RCC 7860 (cell line): ENCODE measurements at regions not wholly inside any gene's neighbourhood (a gene's known extent, or its start where the extent isn't known, plus 50 kb on each side); places are given as distances from the start of the nearest gene placed in this dataset.

Source experiments
- DNase-seq: peaks from one replicate; pipeline ENCODE4 v3.0.0-alpha.2; 2015; ENCODE audit warnings: low spot score
- FAIRE-seq: peaks from 2 replicates; lab custom pipeline; 2012; peaks lifted over from hg19 to GRCh38; lab: Jason Lieb, UNC

DNA sequence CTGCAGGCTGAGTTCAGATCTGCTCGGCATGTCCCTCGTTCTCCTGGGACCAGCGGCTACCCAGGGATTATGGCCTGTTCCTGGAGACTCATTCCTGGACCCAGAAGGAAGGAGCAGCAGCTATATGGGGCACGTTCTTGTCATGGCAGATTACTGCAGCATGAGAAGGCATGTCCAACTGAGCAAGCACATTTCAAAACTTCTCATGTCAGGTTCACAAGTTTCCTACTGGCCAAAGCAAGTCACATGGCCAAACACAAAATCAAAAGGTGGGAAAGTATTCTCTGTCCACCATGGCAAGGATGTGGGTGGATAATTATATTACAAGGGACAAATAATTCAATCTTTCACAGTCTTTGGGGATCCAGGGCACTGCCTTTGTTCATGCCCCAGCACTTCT, 71.9 kb upstream of the C15orf39 start:
- no peak for DNase-seq
- FAIRE-seq: no peak

DNA sequence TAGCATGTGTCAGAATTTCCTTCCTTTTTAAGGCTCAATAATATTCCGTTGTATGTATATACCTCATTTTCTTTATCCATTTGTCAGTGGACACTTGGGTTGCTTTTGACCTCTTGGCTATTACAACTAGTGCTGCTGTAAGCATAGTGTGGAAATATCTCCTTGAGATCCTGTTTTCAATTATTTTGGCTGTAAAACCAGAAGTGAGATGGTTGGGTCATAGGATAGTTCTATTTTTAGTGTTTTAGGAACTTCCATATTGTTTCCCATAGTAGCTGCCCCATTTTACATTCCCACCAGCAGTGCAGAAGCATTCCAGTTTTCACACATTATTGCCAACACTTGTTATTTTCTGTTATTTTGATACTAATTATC, 70.4 kb upstream of the C15orf39 start:
- FAIRE-seq: no peak

DNA sequence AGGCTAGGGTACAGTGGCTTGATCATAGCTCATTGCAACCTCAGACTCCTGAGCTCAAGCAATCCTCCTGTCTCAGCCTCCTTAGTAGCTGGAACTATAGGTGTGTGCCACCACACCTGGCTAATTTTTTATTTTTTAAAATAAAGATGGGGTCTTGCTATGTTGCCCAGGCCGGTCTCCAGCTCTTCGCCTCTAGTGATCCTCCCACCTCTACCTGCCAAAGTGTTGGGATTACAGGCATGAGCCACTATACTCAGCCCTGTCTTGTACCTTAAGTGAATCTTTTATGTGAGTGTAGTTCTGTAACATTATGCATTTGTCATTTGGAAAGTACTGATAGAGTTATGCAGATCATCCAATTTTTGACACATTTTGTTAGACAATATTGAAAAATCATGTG, 66.9 kb upstream of the C15orf39 start:
- no peak for FAIRE-seq
- no peak for DNase-seq

More for the DNA sequence above, 70.4 kb upstream of the C15orf39 start:
- no peak for DNase-seq

DNA sequence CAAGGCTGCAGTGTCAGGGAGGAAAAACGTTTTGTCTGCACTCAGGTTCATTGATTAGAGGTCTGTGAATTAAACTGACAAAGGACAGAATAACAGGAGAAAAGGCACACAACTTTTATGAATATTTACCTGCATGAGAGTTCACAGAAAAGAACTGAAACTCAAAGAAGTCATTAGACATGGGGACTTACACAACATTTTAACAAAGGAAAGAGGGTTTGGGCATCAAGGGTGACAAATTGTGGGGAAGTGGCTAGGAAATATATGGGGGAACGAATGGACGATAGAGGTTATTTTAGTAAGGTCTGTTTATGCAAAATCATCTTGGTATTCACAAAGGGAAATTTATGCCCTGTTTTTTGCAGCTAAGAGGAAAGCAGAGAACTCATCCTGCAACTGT, 65.6 kb upstream of the C15orf39 start:
- no peak for DNase-seq
- no peak for FAIRE-seq

DNA sequence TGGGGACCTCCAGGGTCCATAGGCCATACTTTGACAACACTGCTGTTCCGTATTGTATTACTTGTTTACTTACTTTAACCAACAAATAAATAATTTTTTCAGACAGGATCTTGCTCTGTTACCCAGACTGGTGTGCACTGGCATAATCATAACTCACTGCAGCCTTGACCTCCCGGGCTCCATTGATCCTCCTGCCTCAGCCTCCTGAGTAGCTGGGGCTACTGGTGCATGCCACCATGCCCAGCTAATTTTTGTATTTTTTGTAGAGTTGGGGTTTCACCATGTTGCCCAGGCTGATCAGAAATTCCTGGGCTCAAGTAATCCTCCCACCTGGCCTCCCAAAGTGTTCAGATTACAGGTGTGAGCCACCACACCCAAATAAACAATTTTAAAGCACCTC, 64.9 kb upstream of the C15orf39 start:
- DNase-seq (no peak), FAIRE-seq (no peak)

DNA sequence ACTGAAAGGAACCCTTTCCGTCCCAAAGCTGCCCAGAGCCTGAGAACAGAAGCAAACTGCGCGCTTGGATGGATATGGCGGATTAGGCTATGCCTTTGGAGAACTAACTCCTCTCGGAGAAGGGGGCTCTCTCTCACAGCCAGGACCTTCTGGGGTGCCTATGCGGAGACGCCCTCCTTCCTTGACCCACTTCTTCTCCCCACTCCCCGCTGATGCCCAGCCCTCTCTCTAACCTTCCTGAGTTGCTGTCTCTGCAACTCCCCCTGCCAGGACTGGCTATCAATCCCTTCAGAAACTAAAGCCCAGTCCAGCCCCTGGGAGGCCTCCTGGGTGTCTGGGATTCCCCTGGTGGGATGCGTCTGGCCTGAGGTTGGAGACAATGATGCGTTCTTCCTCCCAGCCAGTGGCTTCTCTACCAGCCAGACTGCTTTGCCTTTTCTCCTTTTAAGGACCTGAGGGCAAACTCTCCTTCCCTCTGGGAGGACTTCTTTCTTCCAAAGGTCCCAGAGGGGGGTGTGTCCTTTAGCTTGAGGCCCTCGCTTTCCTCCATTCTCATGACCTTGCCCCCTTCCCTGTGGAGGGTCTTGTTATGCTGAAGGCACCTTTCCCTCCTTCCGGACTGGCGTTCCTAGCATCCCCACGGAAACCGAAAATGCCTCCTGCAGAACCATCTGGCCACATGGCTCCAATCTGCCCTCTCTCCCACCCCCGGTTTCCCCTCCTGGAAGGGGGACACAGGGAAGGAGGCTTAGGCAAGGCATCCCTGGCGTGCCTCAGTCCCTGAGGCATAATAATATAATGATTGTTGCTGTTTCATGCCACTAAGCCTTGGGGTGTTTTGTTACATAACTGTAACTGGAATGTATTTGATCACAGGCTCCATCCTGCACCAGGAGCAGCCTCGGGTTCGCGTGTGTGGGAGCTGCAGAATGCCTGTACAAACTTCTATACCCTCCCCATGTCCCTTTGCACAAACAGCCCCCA, 63.4 kb upstream of the C15orf39 start:
- FAIRE-seq (no peak), DNase-seq (no peak)

DNA sequence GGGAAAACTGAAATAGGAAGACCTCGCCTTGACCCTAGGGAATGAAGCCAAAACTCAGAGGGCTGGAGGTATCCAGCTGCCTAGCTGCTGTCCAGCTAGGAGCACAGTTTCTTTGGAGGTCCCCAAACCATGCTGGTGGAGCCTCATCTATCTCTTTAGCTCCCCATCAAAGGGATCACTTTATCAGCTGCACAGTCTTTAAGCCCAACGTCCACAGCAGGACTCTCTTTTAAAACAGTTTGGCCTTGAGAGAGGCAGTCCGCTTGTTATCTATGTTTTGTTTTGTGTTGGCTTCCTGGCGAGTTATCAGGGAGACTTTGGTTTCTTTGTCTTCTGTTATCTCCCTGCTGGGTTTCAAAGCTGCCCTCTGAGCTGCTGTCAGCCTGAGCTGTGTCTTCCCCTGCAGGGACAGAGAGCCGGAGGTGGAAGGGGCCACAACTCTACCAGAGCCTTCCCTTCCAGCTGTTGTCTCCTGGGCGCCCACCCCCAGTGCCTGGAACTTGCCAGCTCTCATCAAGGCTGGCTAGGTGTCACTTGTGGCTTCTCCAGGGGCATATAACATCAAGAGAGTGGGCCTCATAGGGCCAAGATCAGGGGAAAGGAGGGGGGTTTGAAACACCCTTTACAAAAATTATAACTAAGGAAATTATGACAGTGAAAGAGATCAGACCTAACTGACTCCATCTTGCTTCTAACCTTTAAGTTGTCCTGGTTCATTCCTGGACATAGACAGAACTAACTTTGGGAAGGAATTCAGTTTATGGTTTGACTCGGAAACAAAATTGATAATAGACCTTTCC, 61.4 kb upstream of the C15orf39 start:
- FAIRE-seq (no peak), DNase-seq (no peak)

DNA sequence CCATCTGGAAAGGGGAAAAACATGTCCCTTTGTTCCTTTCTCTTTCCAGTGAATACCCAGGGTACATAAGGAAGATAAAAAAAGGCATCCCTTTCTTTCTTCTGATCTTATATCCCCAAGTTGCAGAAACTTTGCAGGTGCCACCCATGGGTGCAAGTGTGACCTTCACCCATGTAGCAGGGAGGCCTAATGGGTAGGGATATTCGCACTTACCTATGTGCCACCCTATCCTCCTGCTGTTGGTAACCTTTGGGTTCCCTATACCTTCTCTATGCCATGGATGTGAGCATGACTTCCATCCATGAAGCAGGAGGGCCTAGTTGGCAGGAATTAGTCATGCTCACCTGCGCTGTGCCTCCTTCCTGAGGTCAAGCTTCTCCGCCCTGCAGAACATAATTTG, 59.2 kb upstream of the C15orf39 start:
- FAIRE-seq (no peak), DNase-seq (no peak)

DNA sequence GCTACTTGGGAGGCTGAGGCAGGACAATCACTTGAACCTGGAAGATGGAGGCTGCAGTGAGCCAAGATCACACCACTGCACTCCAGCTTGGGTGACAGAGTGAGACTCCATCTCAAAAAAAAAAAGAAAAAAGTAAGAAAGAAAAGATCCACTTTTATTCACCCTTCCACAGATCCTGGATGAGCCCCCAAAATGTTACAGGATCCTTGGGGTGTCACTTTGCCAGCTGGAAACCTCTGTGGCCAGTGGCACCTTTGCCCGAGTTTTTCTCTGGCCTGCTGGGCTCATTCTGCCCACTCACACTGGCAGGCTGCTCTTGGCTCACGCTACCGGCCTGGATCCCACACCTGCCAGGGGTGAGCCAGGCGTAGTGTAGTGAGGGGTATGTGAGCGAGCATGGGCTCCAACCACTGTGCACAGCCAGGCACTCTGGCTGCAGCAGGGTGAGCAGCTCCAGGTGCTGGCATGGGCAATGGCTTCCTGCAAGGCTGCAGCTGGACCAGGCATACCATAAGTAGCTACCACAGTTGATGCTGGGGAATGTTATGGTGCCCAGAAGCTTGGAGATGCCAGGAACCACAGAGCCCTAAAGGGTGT, 57.8 kb upstream of the C15orf39 start:
- no peak for DNase-seq
- no peak for FAIRE-seq

DNA sequence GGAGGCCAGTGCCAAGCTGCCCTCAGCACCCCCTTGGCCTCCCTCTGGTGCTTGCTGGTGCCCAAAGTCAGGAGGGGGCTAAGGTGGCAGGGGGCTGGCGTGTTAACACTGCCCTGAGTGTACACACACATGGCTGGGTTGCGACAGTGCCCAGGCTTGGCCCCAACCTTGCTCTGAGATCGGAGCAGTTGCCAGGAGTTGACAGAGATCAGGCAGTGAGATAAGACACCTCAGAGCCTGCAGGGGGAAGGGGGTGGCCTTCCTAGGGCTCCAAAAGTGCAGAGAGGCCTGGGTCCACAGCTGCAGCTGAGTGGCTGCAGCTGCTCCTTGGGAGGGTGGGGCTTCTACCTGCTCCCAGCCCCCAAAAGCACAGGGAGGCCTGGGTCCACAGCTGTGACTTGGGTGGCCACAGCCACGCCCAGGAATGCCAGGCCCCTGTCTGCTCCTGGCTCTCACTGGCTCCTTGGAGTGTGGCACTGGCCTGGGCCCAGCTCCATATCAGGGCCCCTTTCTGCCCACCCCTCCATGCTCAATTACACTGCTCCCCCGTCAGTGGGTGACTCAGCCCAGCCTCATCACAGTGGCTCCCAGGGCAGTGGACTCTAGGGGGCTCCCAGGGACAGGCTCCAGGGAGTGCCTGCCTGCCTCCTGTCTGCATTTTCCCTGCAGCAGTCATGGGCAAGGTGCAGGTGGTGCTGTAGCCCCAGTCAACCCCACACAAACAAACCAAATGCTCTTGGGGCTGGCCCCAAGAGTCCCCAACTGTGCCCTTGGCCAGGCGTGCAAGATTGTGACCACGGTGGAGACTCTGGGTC, 56.4 kb upstream of the C15orf39 start:
- no peak for DNase-seq
- no peak for FAIRE-seq

DNA sequence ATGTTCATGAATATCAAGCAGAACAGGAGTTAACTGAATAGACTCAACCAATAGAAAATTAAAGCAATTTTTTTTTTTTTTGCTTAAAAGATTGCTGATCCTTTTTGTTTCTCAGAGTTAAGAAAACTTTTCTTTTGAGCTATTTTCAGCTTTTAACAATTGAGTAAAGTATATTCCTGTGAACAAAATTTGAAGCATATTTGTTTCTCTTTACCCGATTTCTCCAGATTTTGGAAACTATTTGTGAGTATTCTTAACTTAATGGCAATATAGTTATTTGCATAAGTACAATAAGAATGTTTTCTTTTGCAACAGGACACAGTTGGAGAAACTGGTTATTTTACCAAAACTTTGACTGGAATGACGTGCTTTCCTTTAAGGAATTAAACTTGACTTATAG, 53.4 kb upstream of the C15orf39 start:
- DNase-seq (no peak), FAIRE-seq (no peak)

DNA sequence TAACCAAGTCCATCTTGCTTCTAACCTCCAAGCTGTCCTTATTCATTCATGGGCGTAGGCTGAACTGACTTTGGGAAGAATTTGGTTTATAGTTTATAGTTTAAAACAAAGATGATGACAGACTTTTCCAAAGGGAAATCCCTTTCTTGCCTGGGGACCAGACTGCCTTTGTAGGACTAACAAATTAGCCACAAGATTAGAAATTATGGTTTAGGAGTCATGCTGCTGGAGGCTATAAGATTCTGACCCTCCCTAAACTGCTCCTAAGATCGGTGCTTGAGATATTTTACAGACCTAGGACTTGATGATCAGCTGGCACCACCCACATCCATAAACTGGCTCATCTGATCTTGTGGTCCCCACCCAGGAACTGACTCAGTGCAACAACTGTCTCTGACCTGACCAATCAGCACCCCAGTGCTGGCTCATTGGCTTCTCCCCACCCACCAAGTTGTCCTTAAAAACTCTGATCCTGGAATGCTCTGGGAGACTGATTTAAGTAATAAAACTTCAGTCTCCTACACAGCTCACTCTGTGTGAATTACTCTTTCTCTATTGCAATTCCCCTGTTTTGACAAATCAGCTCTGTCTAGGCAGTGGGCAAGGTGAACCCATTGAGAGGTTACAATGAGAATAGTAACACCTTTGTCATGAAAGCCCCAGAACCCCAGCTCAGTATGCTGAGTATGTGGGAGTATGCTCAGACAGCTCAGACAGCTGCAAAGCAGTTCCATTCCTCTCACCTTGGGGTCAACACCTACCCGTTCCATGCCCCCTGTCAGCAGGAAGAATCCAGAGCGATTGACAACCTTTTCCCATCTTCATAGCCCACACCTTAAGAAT, 51.6 kb upstream of the C15orf39 start:
- FAIRE-seq (no peak), DNase-seq (no peak)

DNA sequence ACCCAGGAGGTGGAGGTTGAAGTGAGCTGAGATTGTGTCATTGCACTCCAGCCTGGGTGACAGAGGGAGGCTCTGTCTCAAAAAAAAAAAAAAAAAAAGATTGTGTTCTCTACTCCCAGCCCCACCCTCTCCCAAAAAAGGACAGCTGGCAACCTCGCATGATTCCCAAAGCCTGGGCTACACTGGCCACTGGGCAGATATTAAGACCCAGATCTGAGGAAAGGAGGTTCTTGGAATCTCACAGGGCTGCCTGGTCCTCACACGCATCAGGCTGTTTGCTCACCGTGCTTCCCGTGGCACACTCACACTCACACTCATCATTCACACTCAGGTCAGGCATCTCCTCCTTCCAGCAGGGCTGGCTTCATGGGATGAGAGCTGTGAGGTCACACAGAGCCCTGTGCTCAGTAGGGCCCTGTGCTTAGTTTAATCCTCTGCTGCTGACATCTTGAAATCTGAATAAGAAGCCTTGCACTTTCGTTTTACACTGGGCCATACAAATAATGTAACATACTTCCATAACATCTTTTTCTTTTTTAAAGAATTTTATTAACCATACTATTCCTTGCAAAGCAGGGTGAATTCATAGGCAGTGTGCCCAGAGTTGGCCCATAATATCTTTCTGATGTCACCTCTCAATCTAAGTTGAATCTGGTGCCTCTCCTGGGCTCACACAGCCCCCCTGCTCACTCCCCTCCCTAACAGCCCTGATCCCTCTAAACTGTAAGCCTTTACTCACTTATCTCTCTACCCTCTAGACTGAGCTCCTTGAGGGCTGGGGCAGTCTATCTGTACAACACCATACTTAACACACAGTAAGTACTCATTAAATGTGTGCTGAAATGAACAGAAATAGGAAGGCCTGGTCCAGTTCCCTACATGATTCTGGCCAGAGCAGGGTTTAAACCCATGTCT, 50.2 kb upstream of the C15orf39 start:
- DNase-seq: no peak
- FAIRE-seq: no peak
